GM21737 (cell line): ENCODE measurements at regions not wholly inside any gene's neighbourhood (a gene's known extent, or its start where the extent isn't known, plus 50 kb on each side); places are given as distances from the start of the nearest gene placed in this dataset.

Experiments
- ATAC-seq: cut with Tn5 transposase; IDR thresholded peaks from one replicate; pipeline ENCODE4 v1.9.1; 2021; ENCODE audit warnings: mild to moderate bottlenecking, moderate library complexity; ENCODE audit not compliant: unreplicated experiment

- ATAC-seq = no peak
Observed at GRCh38 chr10:129105266-129105665, 361.8 kb upstream of the MGMT start.

GRCh38 chr10:129106314-129106713 lies 360.7 kb upstream of the MGMT start:
- no peak for ATAC-seq

GRCh38 chr10:129107525-129107924 lies 359.5 kb upstream of the MGMT start:
- no peak for ATAC-seq

GRCh38 chr10:129108378-129108777 lies 358.7 kb upstream of the MGMT start:
- no peak for ATAC-seq

- no peak for ATAC-seq
Observed at GRCh38 chr10:129108994-129109393, 358.0 kb upstream of the MGMT start.

- no peak for ATAC-seq
Observed at GRCh38 chr10:129110780-129111179, 356.3 kb upstream of the MGMT start.

- no peak for ATAC-seq
Observed at GRCh38 chr10:129111922-129112321, 355.1 kb upstream of the MGMT start.

- ATAC-seq = no peak
Observed at GRCh38 chr10:129114588-129114987, 352.5 kb upstream of the MGMT start.

GRCh38 chr10:129116371-129116770 lies 350.7 kb upstream of the MGMT start:
- no peak for ATAC-seq

GRCh38 chr10:129120441-129120840 lies 346.6 kb upstream of the MGMT start:
- no peak for ATAC-seq

- no peak for ATAC-seq
Observed at GRCh38 chr10:129122846-129123245, 344.2 kb upstream of the MGMT start.

GRCh38 chr10:129123428-129123827 lies 343.6 kb upstream of the MGMT start:
- ATAC-seq = no peak

- ATAC-seq = no peak
Observed at GRCh38 chr10:129126982-129127381, 340.1 kb upstream of the MGMT start.

GRCh38 chr10:129131457-129132132 lies 335.4 kb upstream of the MGMT start:
- no peak for ATAC-seq

GRCh38 chr10:129133856-129134255 lies 333.2 kb upstream of the MGMT start:
- no peak for ATAC-seq

- ATAC-seq = no peak
Observed at GRCh38 chr10:129134371-129134770, 332.7 kb upstream of the MGMT start.

GRCh38 chr10:129135624-129136023 lies 331.4 kb upstream of the MGMT start:
- ATAC-seq = no peak

GRCh38 chr10:129136074-129136473 lies 331.0 kb upstream of the MGMT start:
- no peak for ATAC-seq

- ATAC-seq = no peak
Observed at GRCh38 chr10:129136951-129137350, 330.1 kb upstream of the MGMT start.

GRCh38 chr10:129140921-129141885 lies 325.8 kb upstream of the MGMT start:
- no peak for ATAC-seq

GRCh38 chr10:129151281-129151680 lies 315.8 kb upstream of the MGMT start:
- no peak for ATAC-seq

GRCh38 chr10:129156406-129156805 lies 310.6 kb upstream of the MGMT start:
- no peak for ATAC-seq
